HG02759 (cell line): ENCODE measurements at regions not wholly inside any gene's neighbourhood (a gene's known extent, or its start where the extent isn't known, plus 50 kb on each side); places are given as distances from the start of the nearest gene placed in this dataset.
"Not testable (repeated sequence)": the region's sequence is repeated elsewhere in the genome, so short reads cannot be mapped to it uniquely, and the experiment has no call there.

Experiments
- ATAC-seq: cut with Tn5 transposase; IDR thresholded peaks from one replicate; pipeline ENCODE4 v1.9.1; 2021; ENCODE audit warnings: mild to moderate bottlenecking, moderate library complexity; ENCODE audit not compliant: unreplicated experiment

DNA sequence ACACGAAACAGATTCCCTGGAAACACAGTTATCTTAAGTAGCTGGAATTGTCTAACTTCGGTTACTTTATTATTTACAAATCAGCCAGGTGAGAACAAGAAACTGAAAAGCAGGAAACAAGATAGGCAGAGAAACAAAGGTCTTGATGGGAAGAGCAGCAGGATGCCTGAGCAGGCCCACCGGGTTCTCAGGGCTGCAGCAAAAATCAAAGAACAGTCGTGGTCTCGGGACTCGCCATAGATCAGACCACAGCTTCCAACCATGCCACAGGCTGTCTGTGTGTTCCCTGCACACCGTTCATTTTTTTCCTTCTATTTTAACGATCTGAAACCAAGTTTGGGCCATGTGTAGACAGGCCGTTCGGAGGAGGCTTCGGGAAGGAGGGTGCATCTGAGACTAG lies 62.7 kb upstream of the SOX11 start:
- ATAC-seq, result not testable (repeated sequence)

DNA sequence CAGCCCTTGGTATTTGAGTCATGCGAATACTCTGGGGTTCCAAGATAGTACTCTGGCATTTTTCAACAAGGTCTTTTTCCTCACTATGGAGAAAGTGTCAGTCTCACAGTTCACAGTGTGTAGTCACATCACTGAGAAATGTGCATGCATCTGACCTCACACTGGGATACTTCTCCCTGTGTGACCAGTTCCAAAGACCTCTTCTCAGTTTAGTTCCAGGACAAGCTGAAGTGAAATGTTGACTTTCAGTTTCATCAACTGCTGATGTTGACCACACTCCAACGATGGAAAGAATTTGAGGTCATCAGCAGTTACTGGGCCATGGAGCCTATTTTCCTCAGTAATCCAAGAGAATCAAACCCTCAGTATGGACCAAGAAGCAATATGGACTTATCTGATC lies 55.1 kb upstream of the SOX11 start:
- ATAC-seq, result not testable (repeated sequence)
